ENCODE measurements at regions not wholly inside any gene's neighbourhood (a gene's known extent, or its start where the extent isn't known, plus 50 kb on each side); places are given as distances from the start of the nearest gene placed in this dataset.

DNA sequence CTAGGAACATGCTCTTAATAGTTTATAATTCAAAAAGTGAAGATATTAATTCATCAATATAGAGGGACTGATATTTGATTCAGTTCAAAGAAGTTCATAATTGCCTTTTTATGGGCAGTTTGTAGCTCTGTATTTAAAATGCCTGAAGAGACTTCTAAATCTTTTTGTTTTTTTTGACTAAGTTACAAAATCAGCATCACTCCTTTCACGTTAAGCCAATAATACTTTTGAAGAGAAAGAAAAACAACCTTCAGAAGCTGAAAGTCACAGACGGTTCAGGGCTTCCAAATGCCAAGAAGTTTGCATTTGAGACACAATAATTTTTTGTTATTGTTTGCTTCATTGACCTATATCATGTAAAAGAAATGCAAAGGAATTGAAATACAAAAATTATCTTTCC lies 394.6 kb upstream of the NR2F2 start:
- Histone ChIP-seq H3K4me3 (no peak overlapping the region), H3K4me1 (no peaks in the 10 kb centered on the region)
- TF ChIP-seq Cebpa-rat (IDR thresholded peaks at IDR 0.05) = no peak

DNA sequence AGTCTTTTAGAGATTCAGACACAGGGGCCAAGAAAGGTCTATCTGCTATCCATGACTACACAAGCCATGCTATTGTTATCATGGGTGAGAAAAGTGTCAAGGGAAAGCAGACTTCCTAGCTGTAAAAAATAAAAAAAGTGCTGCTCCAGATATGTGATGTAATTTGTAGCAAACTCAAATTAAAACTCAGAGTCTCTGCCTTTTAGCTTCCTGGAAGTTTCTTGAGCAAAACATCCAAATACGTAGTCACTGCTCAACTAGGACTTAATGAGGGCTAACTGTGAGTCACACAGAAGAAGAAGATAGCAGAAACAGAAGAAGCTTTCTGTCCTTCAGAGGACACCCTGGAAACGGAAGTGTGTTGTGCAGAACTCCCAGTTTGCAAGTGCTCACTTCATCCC lies 393.4 kb upstream of the NR2F2 start:
- no peaks in the 10 kb centered on the region for H4K20me1 ChIP-seq
- no peaks in the 10 kb centered on the region for H3K27me3 ChIP-seq
- H3K4me3 ChIP-seq = no peak overlapping the region
- H3K9ac ChIP-seq = no peak overlapping the region
- TF ChIP-seq Cebpa-rat (IDR thresholded peaks at IDR 0.05) = no peak
- no peaks in the 10 kb centered on the region for H3K36me3 ChIP-seq
- no peaks in the 10 kb centered on the region for H3K9me3 ChIP-seq
- no peaks in the 10 kb centered on the region for H3K4me1 ChIP-seq
- no peak overlapping the region for H3K4me2 ChIP-seq
- no peak overlapping the region for H3K27ac ChIP-seq

More for the DNA sequence above, 394.6 kb upstream of the NR2F2 start:
- H3K9me3 ChIP-seq = no peaks in the 10 kb centered on the region
- no peak overlapping the region for H3K4me2 ChIP-seq
- no peak overlapping the region for H3K9ac ChIP-seq
- no peaks in the 10 kb centered on the region for H3K27me3 ChIP-seq
- H3K27ac ChIP-seq = no peak overlapping the region
- no peaks in the 10 kb centered on the region for H4K20me1 ChIP-seq
- H3K36me3 ChIP-seq = no peaks in the 10 kb centered on the region

DNA sequence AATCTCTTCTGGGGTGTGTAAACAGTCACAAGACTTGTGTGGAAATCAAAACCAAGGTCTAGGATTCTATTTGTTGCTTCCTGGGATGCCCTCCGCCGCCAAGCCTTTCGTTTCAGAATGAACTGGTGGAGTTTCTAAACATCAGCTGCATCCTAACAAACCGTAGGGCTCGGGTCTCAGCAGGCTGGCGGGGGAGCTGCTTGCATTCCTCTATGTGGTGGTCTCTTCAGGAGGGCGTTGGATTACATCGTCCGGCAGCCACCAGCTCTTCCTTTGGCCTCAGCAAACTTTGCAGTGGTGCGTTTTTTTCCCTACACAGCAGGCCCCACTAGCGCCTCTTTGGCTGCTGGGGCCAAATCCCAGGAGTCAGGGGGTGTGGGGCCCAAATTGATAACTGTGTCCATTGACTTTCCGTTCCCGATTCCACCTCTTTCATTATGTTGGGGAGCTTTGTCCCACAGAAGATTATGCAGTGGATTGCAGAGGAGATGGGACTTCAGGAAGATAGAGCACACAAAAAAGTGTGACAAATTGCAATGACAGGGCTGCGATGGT lies 390.0 kb upstream of the NR2F2 start:
- Histone ChIP-seq H3K36me3 (no peaks in the 10 kb centered on the region), H4K20me1 (no peaks in the 10 kb centered on the region), H3K4me3 (no peak overlapping the region), H3K9ac (no peak overlapping the region), H3K4me1 (no peaks in the 10 kb centered on the region), H3K27me3 (no peaks in the 10 kb centered on the region), H3K27ac (no peak overlapping the region), H3K4me2 (no peak overlapping the region), H3K9me3 (no peaks in the 10 kb centered on the region)
- TF ChIP-seq Cebpa-rat (IDR thresholded peaks at IDR 0.05) = no peak

DNA sequence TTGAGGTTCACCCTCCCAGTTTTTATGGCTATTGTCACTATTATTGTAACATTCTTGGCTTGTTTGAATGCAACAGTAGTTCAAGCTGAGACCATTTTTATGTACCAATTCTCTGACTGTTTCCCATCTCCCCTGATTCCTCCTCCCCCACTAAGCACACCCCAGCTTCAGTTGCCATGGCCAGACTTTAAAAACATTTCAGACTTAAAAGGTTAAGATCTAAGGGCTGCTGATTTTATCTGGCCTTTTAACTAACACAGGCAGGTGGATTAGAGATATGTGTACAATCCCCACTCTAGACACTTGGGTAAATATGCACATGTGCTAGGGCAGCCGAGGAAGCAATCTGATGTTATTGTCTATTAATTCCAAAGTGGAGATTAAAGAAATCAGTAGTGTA lies 386.3 kb upstream of the NR2F2 start:
- no peak overlapping the region for H3K27ac ChIP-seq
- no peak overlapping the region for H3K4me3 ChIP-seq
- TF ChIP-seq Cebpa-rat (IDR thresholded peaks at IDR 0.05) = no peak
- H3K36me3 ChIP-seq = no peaks in the 10 kb centered on the region
- H3K9me3 ChIP-seq = no peaks in the 10 kb centered on the region
- H3K27me3 ChIP-seq = no peaks in the 10 kb centered on the region
- H4K20me1 ChIP-seq = no peaks in the 10 kb centered on the region
- H3K9ac ChIP-seq = no peak overlapping the region
- H3K4me2 ChIP-seq = no peak overlapping the region
- no peaks in the 10 kb centered on the region for H3K4me1 ChIP-seq

DNA sequence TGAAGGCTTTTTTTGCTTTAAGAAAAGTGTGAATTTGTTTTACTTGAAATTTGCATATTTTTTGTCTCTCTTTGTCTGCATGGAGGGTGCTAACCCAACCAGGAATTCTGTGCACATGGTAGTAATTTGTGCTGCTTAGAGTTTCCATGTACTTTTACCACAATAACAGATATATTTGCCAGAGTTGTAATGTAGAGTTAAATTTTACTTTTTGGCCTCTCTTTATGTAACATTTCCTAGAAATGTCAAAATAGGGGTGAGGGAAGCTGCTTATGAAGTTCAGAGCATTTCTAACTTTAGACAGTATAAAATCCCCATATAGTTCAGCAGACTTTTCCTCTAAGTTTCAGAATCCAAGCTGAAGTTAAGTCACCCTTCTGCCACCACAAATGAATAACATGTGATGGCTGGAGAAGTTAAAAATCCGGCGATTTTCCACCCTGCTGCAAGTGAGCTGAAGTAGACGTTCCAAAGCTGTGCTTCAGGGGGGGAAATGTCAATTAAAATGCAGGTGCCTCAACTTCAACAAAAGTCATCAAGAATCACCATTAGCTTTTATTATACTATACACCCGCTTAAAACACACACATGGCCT lies 385.7 kb upstream of the NR2F2 start:
- no peaks in the 10 kb centered on the region for H4K20me1 ChIP-seq
- no peak overlapping the region for H3K4me2 ChIP-seq
- H3K9me3 ChIP-seq = no peaks in the 10 kb centered on the region
- TF ChIP-seq Cebpa-rat (IDR thresholded peaks at IDR 0.05) = no peak
- H3K36me3 ChIP-seq = no peaks in the 10 kb centered on the region
- H3K9ac ChIP-seq = no peak overlapping the region
- H3K27ac ChIP-seq = no peak overlapping the region
- no peaks in the 10 kb centered on the region for H3K4me1 ChIP-seq
- no peaks in the 10 kb centered on the region for H3K27me3 ChIP-seq
- no peak overlapping the region for H3K4me3 ChIP-seq

DNA sequence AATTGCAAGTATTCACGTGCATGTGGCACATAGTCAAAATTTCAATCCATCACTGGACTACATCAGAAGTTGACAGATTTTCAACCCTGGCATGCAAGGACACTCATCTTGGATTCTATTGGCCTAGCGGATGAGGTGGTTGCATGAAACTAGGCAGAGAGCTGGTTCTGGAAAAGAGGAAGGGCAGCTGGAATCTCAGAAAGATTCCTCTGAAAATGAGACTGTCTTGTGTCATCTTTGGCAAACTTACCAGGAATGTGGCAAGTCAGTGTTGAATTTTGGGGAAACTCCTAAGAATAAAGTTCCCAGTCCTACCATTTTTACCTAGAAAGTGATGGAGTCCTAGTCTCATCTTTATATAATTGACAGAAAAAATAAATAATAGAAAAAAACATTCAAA lies 384.3 kb upstream of the NR2F2 start:
- no peak for TF ChIP-seq Cebpa-rat (IDR thresholded peaks at IDR 0.05)
- no peak overlapping the region for H3K27ac ChIP-seq

DNA sequence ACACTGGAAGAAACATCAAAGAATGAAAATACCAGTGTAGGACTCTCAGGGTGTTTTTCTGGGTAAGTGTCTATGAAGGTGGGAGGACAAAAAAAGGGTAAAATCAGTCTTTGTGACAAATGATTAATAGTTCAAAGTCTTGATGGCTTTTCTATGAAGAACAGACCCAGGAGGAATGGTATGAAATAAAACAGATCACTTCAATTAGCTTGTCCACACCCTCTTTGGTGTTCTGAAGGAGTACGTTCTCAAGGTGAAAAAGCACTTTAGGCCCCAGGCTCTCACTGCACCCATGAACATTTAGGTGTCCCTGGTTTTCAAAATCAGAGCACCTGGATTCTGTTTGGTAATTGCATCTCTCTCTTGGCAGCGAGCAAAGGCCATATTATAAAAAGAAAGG lies 383.6 kb upstream of the NR2F2 start:
- no peak overlapping the region for H3K9ac ChIP-seq
- no peaks in the 10 kb centered on the region for H3K27me3 ChIP-seq
- H3K36me3 ChIP-seq = no peaks in the 10 kb centered on the region
- H3K4me1 ChIP-seq = no peaks in the 10 kb centered on the region
- H3K4me2 ChIP-seq = no peak overlapping the region
- H3K4me3 ChIP-seq = no peak overlapping the region
- no peak overlapping the region for H3K27ac ChIP-seq
- no peak for TF ChIP-seq Cebpa-rat (IDR thresholded peaks at IDR 0.05)
- H4K20me1 ChIP-seq = no peaks in the 10 kb centered on the region
- H3K9me3 ChIP-seq = no peaks in the 10 kb centered on the region

More for the DNA sequence above, 384.3 kb upstream of the NR2F2 start:
- Histone ChIP-seq H3K4me1 (no peaks in the 10 kb centered on the region), H3K9me3 (no peaks in the 10 kb centered on the region), H3K9ac (no peak overlapping the region), H3K4me2 (no peak overlapping the region), H3K36me3 (no peaks in the 10 kb centered on the region), H4K20me1 (no peaks in the 10 kb centered on the region), H3K4me3 (no peak overlapping the region), H3K27me3 (no peaks in the 10 kb centered on the region)

DNA sequence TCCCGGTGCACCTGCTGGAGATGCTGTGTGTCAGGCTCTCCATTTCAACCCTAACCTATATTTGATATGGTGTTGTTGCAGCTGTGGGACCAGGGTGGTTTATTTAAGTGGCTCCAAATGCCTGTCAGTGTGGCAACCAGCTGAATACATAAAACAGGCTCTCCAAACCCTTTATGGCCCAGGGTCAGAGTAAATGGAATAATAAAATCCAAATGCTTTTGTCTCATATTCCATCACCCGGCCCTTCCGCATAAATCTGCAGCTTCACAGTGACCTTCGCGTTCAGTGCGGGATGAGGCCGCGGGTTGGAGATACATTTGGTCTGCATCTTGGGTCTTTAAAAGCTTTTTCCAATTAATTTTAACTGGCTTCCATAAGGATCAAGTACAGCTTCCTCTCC lies 382.1 kb upstream of the NR2F2 start:
- Histone ChIP-seq H3K9ac (no peak overlapping the region), H3K36me3 (no peaks in the 10 kb centered on the region), H4K20me1 (no peaks in the 10 kb centered on the region), H3K27me3 (no peaks in the 10 kb centered on the region), H3K4me2 (no peak overlapping the region), H3K9me3 (no peaks in the 10 kb centered on the region), H3K27ac (no peak overlapping the region), H3K4me3 (no peak overlapping the region), H3K4me1 (no peaks in the 10 kb centered on the region)
- TF ChIP-seq Cebpa-rat (IDR thresholded peaks at IDR 0.05) = no peak

DNA sequence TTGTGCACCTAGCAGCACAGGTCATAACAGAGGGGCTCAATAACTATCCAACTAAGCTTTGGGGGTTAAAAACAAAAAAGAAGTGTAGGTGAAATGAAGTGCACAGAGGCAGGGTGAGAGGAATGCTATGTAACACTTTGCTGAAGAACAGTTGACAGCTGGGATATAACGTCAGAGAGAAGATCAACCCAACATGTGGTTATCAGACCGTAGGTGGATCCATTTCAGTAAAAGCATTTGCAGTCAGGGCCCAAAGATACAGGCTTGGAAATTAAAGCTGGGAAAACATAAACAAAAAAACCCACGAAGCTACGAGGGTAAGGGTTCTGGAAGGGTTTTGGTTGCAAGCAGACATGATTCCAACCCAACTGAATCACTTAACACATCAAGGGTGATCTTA lies 377.5 kb upstream of the NR2F2 start:
- no peak for TF ChIP-seq Cebpa-rat (IDR thresholded peaks at IDR 0.05)
- no peaks in the 10 kb centered on the region for H3K9me3 ChIP-seq
- H3K4me3 ChIP-seq = no peak overlapping the region
- no peak overlapping the region for H3K27ac ChIP-seq
- H4K20me1 ChIP-seq = no peaks in the 10 kb centered on the region
- no peak overlapping the region for H3K9ac ChIP-seq
- no peaks in the 10 kb centered on the region for H3K4me1 ChIP-seq
- H3K4me2 ChIP-seq = no peak overlapping the region
- no peaks in the 10 kb centered on the region for H3K27me3 ChIP-seq
- no peaks in the 10 kb centered on the region for H3K36me3 ChIP-seq

DNA sequence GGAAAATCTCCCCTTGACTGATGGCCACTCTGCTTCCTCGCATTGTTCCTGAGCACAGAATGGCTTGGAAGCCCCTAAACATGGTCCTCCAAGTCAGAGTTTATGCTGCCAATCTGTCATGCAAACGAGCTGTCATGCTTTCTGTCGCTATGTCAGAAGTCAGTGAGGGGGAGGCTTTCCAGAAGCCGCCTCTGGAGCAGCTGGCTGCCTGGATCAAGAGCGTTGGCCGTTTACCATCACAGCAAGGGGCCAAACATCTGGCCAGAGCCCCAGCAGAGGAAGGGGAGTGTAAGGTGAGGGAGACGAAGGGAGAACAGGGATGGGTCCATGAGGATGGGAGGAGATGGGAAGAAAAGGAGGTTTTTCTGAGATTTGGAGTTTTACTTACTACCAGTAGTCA lies 372.6 kb upstream of the NR2F2 start:
- H3K36me3 ChIP-seq = no peaks in the 10 kb centered on the region
- H3K4me2 ChIP-seq = no peak overlapping the region
- H3K27ac ChIP-seq = no peak overlapping the region
- H3K9ac ChIP-seq = no peak overlapping the region
- H3K27me3 ChIP-seq = no peaks in the 10 kb centered on the region
- no peaks in the 10 kb centered on the region for H4K20me1 ChIP-seq
- no peaks in the 10 kb centered on the region for H3K9me3 ChIP-seq
- H3K4me3 ChIP-seq = no peak overlapping the region
- no peaks in the 10 kb centered on the region for H3K4me1 ChIP-seq
- TF ChIP-seq Cebpa-rat (IDR thresholded peaks at IDR 0.05) = no peak

DNA sequence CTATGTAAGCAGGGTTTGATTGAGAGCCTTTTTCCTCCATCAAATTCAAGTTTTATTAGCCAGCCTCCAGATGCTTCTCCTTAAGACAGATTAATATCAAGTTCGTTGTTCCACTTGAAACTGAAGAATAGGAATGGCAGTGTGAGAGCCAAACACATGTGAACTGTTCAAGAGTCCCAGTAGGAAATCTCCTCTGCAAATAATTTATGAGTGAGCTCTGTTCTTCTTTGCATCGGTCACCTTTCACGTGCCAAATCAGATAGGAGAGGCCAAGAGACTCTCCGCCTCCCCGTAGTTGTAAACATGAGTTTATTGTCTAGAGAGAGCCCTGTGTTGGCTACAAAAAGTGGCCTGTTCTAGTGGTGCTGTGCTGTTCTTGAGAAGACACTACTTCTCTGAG lies 372.1 kb upstream of the NR2F2 start:
- no peak for TF ChIP-seq Cebpa-rat (IDR thresholded peaks at IDR 0.05)
- Histone ChIP-seq H3K9ac (no peak overlapping the region), H4K20me1 (no peaks in the 10 kb centered on the region), H3K4me2 (no peak overlapping the region), H3K36me3 (no peaks in the 10 kb centered on the region), H3K4me3 (no peak overlapping the region), H3K9me3 (no peaks in the 10 kb centered on the region), H3K27me3 (no peaks in the 10 kb centered on the region), H3K4me1 (no peaks in the 10 kb centered on the region), H3K27ac (no peak overlapping the region)

Measured in BLaER1 (cell line).